Neural cell (in vitro differentiated cells): ENCODE measurements at regions not wholly inside any gene's neighbourhood (a gene's known extent, or its start where the extent isn't known, plus 50 kb on each side); places are given as distances from the start of the nearest gene placed in this dataset.

Experiments used
- H2AFZ ChIP-seq: fragments of 200-600, 300-800 bp; sonication (generic), shearing (Covaris generic); 2 replicates; pipeline ENCODE4 v1.6.0; 2014; ENCODE audit warnings: low read depth, mild to moderate bottlenecking, antibody characterized with exemption, low read length, moderate library complexity
- H3F3A ChIP-seq: fragments of 200-600 bp; shearing (Covaris generic); 2 replicates; pipeline ENCODE4 v1.6.1; 2016; ENCODE audit warnings: mild to moderate bottlenecking, moderate library complexity, mixed read lengths, antibody characterized with exemption, low read length; ENCODE audit not compliant: insufficient read depth, poor library complexity, severe bottlenecking
- H3K27ac ChIP-seq: fragments of 200-600, 300-800 bp; sonication (generic), shearing (Covaris generic); 2 replicates; pipeline ENCODE4 v1.5.1; 2014; ENCODE audit warnings: mild to moderate bottlenecking, low read length, moderate library complexity
- H3K27me3 ChIP-seq: fragments of 300-800, 200-600 bp; sonication (generic), shearing (Covaris generic); 2 replicates; pipeline ENCODE4 v1.6.0; 2014; ENCODE audit warnings: mild to moderate bottlenecking, low read depth, low read length, moderate library complexity; ENCODE audit not compliant: insufficient read depth
- H3K36me3 ChIP-seq: fragments of 300-800, 200-600 bp; sonication (generic), shearing (Covaris generic); 2 replicates; pipeline ENCODE4 v1.5.1; 2014; ENCODE audit warnings: mild to moderate bottlenecking, antibody characterized with exemption, low read length, moderate library complexity; ENCODE audit not compliant: insufficient read depth
- H3K4me2 ChIP-seq: fragments of 300-800, 200-600 bp; sonication (generic), shearing (Covaris generic); 2 replicates; pipeline ENCODE4 v1.6.0; 2014; ENCODE audit warnings: mild to moderate bottlenecking, low read length
- H3K4me3 ChIP-seq: fragments of 300-800, 200-600 bp; sonication (generic), shearing (Covaris generic); 2 replicates; pipeline ENCODE4 v1.5.1; 2014; ENCODE audit warnings: mild to moderate bottlenecking, low read length, moderate library complexity
- H3K79me2 ChIP-seq: fragments of 200-600 bp; shearing (Covaris generic); replicated peaks from 2 replicates; pipeline ENCODE4 v1.6.0; 2014; ENCODE audit warnings: mild to moderate bottlenecking, low read length, moderate library complexity; ENCODE audit not compliant: insufficient read depth
- H3K9ac ChIP-seq: fragments of 300-800, 200-600 bp; sonication (generic), shearing (Covaris generic); 2 replicates; pipeline ENCODE4 v1.6.1; 2016; ENCODE audit warnings: mild to moderate bottlenecking, low read length, mixed read lengths
- H3K9me2 ChIP-seq: fragments of 200-600 bp; shearing (Covaris generic); 2 replicates; pipeline ENCODE4 v1.6.1; 2016; ENCODE audit warnings: mild to moderate bottlenecking, low read length, mixed read lengths; ENCODE audit not compliant: insufficient read depth
- H3K9me3 ChIP-seq: fragments of 200-600, 300-800 bp; sonication (generic), shearing (Covaris generic); 2 replicates; pipeline ENCODE4 v1.6.1; 2016; ENCODE audit warnings: mild to moderate bottlenecking, mixed run types, low read length, moderate library complexity, mixed read lengths
- H4K20me1 ChIP-seq: fragments of 200-600 bp; shearing (Covaris generic); 2 replicates; pipeline ENCODE4 v1.6.1; 2016; ENCODE audit warnings: mild to moderate bottlenecking, mixed run types; ENCODE audit not compliant: insufficient read depth
- CTCF ChIP-seq: fragments of 450-650 bp; IDR thresholded peaks from 2 replicates; pipeline ENCODE4 v1.5.1; 2014; ENCODE audit warnings: antibody characterized with exemption, mild to moderate bottlenecking, moderate library complexity; ENCODE audit not compliant: poor library complexity, severe bottlenecking
- EP300 ChIP-seq: fragments of 450-650 bp; conservative IDR thresholded peaks from 2 replicates; pipeline ENCODE4 v1.6.1; 2014; ENCODE audit warnings: antibody characterized with exemption, mild to moderate bottlenecking, moderate library complexity; ENCODE audit not compliant: poor library complexity, severe bottlenecking
- EZH2 ChIP-seq: fragments of 200-600, 300-800 bp; shearing (Covaris generic), sonication (generic); IDR thresholded peaks from 2 replicates; pipeline ENCODE4 v1.6.1; 2014; ENCODE audit warnings: antibody characterized with exemption, low read length, borderline replicate concordance, mild to moderate bottlenecking; ENCODE audit not compliant: insufficient read depth, poor library complexity, severe bottlenecking
- MXI1 ChIP-seq: fragments of 450-650 bp; conservative IDR thresholded peaks from 2 replicates; pipeline ENCODE4 v1.6.1; 2014; ENCODE audit warnings: antibody characterized with exemption, mild to moderate bottlenecking; ENCODE audit not compliant: poor library complexity, severe bottlenecking
- POLR2AphosphoS5 ChIP-seq: IDR thresholded peaks from 2 replicates; pipeline ENCODE4 v1.6.1; 2012
- RAD21 ChIP-seq: fragments of 450-650 bp; conservative IDR thresholded peaks from 2 replicates; pipeline ENCODE4 v1.6.1; 2014; ENCODE audit warnings: antibody characterized with exemption, mild to moderate bottlenecking, moderate library complexity
- REST ChIP-seq: IDR thresholded peaks from 2 replicates; pipeline ENCODE4 v1.6.1; 2012; ENCODE audit warnings: borderline replicate concordance
- SMC3 ChIP-seq: fragments of 450-650 bp; conservative IDR thresholded peaks from 2 replicates; pipeline ENCODE4 v1.6.1; 2014; ENCODE audit warnings: antibody characterized with exemption, mild to moderate bottlenecking, moderate library complexity; ENCODE audit not compliant: poor library complexity
- TAF1 ChIP-seq: IDR thresholded peaks from 2 replicates; pipeline ENCODE4 v1.6.1; 2012; ENCODE audit warnings: low read depth

- Histone ChIP-seq H3K9me3 (no peaks in the 10 kb centered on the region), H2AFZ (no peak overlapping the region), H3K36me3 (no peaks in the 10 kb centered on the region), H4K20me1 (no peaks in the 10 kb centered on the region), H3K27ac (no peak overlapping the region), H3K4me3 (no peak overlapping the region), H3F3A (no peaks in the 10 kb centered on the region), H3K9me2 (no peaks in the 10 kb centered on the region), H3K4me2 (no peak overlapping the region), H3K9ac (no peak overlapping the region), H3K79me2 (no peaks in the 10 kb centered on the region), H3K27me3 (no peaks in the 10 kb centered on the region)
- no peak for TF ChIP-seq SMC3
- TF ChIP-seq REST: no peak
- no peak for TF ChIP-seq MXI1
- TF ChIP-seq EP300: no peak
- TF ChIP-seq CTCF: no peak
- no peak for TF ChIP-seq POLR2AphosphoS5
- no peak for TF ChIP-seq TAF1
- no peak for TF ChIP-seq RAD21
- no peak for TF ChIP-seq EZH2
These were observed 336.9 kb upstream of the PDE4D start for GRCh38 chr5:60230456-60230855.

- no peak overlapping the region for H3K4me2 ChIP-seq
- H4K20me1 ChIP-seq: no peaks in the 10 kb centered on the region
- H3K9ac ChIP-seq: no peak overlapping the region
- H3K9me2 ChIP-seq: no peaks in the 10 kb centered on the region
- no peaks in the 10 kb centered on the region for H3K9me3 ChIP-seq
- no peaks in the 10 kb centered on the region for H3K27me3 ChIP-seq
- H3K36me3 ChIP-seq: no peaks in the 10 kb centered on the region
- H3K27ac ChIP-seq: no peak overlapping the region
- H2AFZ ChIP-seq: no peak overlapping the region
- H3K79me2 ChIP-seq: no peaks in the 10 kb centered on the region
- H3F3A ChIP-seq: no peaks in the 10 kb centered on the region
- H3K4me3 ChIP-seq: no peak overlapping the region
- no peak for TF ChIP-seq REST
These were observed 336.2 kb upstream of the PDE4D start for GRCh38 chr5:60229691-60230185.
